Endothelial cell (in vitro differentiated cells): ENCODE measurements at regions not wholly inside any gene's neighbourhood (a gene's known extent, or its start where the extent isn't known, plus 50 kb on each side); places are given as distances from the start of the nearest gene placed in this dataset.

Experiments
- DNase-seq: peaks from one replicate; pipeline ENCODE4 v3.0.0; 2021; ENCODE audit warnings: low spot score
- H3K27ac Mint-ChIP-seq: one replicate; pipeline ENCODE4 v1.8.0; 2021; ENCODE audit warnings: mixed read lengths, inconsistent platforms; ENCODE audit not compliant: unreplicated experiment
- H3K27me3 Mint-ChIP-seq: one replicate; pipeline ENCODE4 v1.8.0; 2021; ENCODE audit warnings: mild to moderate bottlenecking, moderate library complexity, mixed read lengths, inconsistent platforms; ENCODE audit not compliant: unreplicated experiment
- H3K36me3 Mint-ChIP-seq: one replicate; pipeline ENCODE4 v1.8.0; 2021; ENCODE audit warnings: mild to moderate bottlenecking, low read depth, mixed read lengths, inconsistent platforms; ENCODE audit not compliant: unreplicated experiment
- H3K4me1 Mint-ChIP-seq: one replicate; pipeline ENCODE4 v1.8.0; 2021; ENCODE audit warnings: mild to moderate bottlenecking, mixed read lengths, inconsistent platforms; ENCODE audit not compliant: unreplicated experiment
- H3K4me3 Mint-ChIP-seq: one replicate; pipeline ENCODE4 v1.8.0; 2021; ENCODE audit warnings: mild to moderate bottlenecking, mixed read lengths, inconsistent platforms; ENCODE audit not compliant: unreplicated experiment
- H3K9me3 Mint-ChIP-seq: one replicate; pipeline ENCODE4 v1.8.0; 2021; ENCODE audit warnings: mixed read lengths, inconsistent platforms; ENCODE audit not compliant: unreplicated experiment
- TF ChIP-seq, protein P1 (sequence below): fragments of 200-600 bp; sonication (generic); IDR thresholded peaks from one replicate; pipeline ENCODE4 v1.5.0; 2021; ENCODE audit warnings: antibody characterized with exemption; ENCODE audit not compliant: unreplicated experiment

DNA sequence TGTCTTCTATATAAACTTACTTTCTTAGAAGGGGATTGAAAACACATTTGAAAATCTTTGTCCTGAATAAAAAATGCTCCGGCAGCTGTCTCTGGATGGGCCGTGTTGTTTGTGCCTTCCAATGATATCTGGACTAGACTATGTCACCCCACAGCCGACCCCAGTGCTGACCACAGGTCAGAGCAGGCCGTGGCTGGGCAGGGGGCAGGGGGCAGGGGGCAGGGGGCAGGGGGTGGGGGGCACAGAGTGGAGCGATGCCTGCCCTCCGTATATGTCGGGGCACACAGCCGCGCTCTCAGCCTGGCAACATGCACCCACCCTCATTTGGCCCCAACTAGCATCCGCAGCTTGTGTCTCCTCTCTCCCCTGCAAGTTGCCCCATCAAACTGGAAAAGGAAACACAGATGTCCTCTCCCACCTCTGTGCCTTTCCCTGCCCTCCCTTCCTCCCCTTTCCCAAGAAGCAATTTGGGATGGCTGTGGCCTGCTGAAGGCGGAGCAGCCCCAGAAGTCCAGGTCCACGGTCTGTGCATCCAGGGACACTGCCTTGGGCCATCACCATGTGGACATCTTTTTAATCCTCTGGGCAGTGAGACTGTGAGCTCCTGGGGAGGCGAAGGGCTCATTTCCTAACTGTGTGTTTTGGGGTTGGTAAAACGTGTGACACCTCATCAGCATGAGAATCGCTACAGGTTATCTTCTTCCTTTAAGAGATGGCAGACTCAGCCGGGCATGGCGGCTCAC is 295.7 kb upstream of the RTL1 start:
- H3K36me3 Mint-ChIP-seq, result peaks cover 6% of the 10 kb centered on the region
- no peaks in the 10 kb centered on the region for H3K4me1 Mint-ChIP-seq
- no peak overlapping the region for H3K27ac Mint-ChIP-seq
- TF ChIP-seq, protein P1, sequence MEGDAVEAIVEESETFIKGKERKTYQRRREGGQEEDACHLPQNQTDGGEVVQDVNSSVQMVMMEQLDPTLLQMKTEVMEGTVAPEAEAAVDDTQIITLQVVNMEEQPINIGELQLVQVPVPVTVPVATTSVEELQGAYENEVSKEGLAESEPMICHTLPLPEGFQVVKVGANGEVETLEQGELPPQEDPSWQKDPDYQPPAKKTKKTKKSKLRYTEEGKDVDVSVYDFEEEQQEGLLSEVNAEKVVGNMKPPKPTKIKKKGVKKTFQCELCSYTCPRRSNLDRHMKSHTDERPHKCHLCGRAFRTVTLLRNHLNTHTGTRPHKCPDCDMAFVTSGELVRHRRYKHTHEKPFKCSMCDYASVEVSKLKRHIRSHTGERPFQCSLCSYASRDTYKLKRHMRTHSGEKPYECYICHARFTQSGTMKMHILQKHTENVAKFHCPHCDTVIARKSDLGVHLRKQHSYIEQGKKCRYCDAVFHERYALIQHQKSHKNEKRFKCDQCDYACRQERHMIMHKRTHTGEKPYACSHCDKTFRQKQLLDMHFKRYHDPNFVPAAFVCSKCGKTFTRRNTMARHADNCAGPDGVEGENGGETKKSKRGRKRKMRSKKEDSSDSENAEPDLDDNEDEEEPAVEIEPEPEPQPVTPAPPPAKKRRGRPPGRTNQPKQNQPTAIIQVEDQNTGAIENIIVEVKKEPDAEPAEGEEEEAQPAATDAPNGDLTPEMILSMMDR, result no peak
- no peak overlapping the region for H3K4me3 Mint-ChIP-seq
- peaks cover 3% of the 10 kb centered on the region for H3K9me3 Mint-ChIP-seq
- peaks cover 7% of the 10 kb centered on the region for H3K27me3 Mint-ChIP-seq
- DNase-seq, result no peak

DNA sequence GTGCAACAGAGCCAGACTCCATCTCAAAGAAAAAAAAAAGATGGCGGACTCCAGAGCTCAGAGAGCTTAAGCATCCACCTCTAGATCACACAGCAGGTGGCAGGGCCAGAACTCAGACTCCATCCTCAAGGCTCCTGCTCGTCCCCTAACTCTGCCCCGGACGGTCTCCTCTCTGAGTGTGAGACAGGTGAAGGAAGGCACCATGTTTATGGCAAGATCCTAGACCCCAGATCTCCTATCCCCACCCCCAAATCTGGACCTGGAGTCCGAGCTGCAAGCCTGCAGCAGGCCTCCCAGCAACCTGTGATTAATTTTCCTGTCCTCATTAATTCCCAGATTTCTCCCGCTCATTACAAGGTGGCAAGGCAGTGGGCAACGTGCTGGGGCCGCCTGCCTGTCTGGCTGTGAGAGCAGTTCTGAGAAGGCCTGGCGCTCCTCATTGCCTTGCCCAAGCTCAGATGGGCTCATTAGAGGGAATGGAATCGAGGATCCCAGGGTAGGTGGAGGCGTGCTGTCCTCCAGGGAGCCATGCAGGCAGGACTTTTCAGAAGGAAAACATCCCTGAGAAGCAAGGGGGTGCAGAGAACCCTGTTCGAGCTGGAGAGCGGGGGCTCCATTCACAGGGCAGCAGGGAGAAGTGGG is 296.6 kb upstream of the RTL1 start:
- TF ChIP-seq, protein P1, result no peak
- Mint-ChIP-seq H3K4me3 (no peak overlapping the region), H3K4me1 (no peaks in the 10 kb centered on the region), H3K36me3 (peaks cover 6% of the 10 kb centered on the region), H3K9me3 (peaks cover 3% of the 10 kb centered on the region), H3K27ac (no peak overlapping the region), H3K27me3 (peaks cover 7% of the 10 kb centered on the region)
- DNase-seq, result no peak

GRCh38 chr14:101200650-101201516 is 297.4 kb upstream of the RTL1 start:
- H3K4me3 Mint-ChIP-seq, result no peak overlapping the region
- DNase-seq, result no peak
- H3K9me3 Mint-ChIP-seq, result peaks cover 3% of the 10 kb centered on the region
- H3K36me3 Mint-ChIP-seq, result peaks cover 6% of the 10 kb centered on the region
- peaks cover 7% of the 10 kb centered on the region for H3K27me3 Mint-ChIP-seq
- H3K27ac Mint-ChIP-seq, result no peak overlapping the region
- TF ChIP-seq, protein P1, result no peak
- no peaks in the 10 kb centered on the region for H3K4me1 Mint-ChIP-seq

DNA sequence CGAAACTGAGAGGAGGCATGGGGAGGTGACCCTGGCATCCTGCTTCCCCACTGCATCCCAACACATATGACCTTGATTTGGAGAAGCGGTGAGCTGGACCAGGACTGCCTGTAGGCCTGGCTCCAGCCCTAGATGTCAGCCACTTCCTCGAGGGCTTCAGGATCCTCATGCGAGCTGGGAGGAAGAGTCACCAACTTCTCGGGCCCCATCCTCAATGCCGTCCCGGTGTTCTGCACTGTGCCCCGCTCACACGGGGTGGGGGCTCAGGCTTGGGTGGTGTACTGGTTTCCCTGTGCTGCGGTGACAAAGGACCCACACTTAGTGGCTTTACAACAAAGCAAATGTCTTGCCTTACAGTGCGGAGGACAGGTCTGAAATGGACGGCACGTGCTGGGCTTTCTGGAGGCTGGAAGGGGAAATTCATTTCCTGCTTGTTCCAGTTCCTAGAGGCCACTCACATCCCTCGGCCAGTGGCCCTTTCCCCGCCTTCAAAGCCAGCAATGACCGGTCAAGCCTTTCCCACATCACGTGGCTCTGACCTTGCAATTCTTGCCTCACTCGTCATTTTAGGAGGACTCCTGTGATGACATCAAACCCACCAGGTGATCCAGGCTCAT is 298.1 kb upstream of the RTL1 start:
- peaks cover 3% of the 10 kb centered on the region for H3K9me3 Mint-ChIP-seq
- H3K36me3 Mint-ChIP-seq, result peaks cover 6% of the 10 kb centered on the region
- no peaks in the 10 kb centered on the region for H3K4me1 Mint-ChIP-seq
- TF ChIP-seq, protein P1, result no peak
- H3K27me3 Mint-ChIP-seq, result peaks cover 5% of the 10 kb centered on the region
- H3K27ac Mint-ChIP-seq, result no peak overlapping the region
- no peak overlapping the region for H3K4me3 Mint-ChIP-seq
- no peak for DNase-seq
